Activated T-cell treated with anti-CD3 and anti-CD28 coated beads, Interleukin-2, amount 50 U/mL, for 4 hours (primary cell): ENCODE measurements at regions not wholly inside any gene's neighbourhood (a gene's known extent, or its start where the extent isn't known, plus 50 kb on each side); places are given as distances from the start of the nearest gene placed in this dataset.

ENCODE experiments used
- ATAC-seq, 2 donors: fragments of 200-7000 bp; cut with Tn5 transposase; one replicate each; pipeline ENCODE4 v1.10.0; 2021
- DNase-seq: peaks from one replicate; pipeline ENCODE4 v3.0.0-alpha.2; 2020
- H3K27me3 Mint-ChIP-seq: one replicate; pipeline ENCODE4 v1.8.0; 2021; ENCODE audit warnings: low read depth, mixed read lengths
- H3K36me3 Mint-ChIP-seq: one replicate; pipeline ENCODE4 v1.8.0; 2022; ENCODE audit warnings: mixed read lengths; ENCODE audit not compliant: insufficient read depth
- H3K4me1 Mint-ChIP-seq: one replicate; pipeline ENCODE4 v1.8.0; 2021; ENCODE audit warnings: low read depth, mixed read lengths
- H3K4me3 Mint-ChIP-seq: one replicate; pipeline ENCODE4 v1.8.0; 2021; ENCODE audit warnings: mild to moderate bottlenecking, moderate library complexity, mixed read lengths
- H3K9me3 Mint-ChIP-seq: one replicate; pipeline ENCODE4 v1.8.0; 2021; ENCODE audit warnings: mixed read lengths

DNA sequence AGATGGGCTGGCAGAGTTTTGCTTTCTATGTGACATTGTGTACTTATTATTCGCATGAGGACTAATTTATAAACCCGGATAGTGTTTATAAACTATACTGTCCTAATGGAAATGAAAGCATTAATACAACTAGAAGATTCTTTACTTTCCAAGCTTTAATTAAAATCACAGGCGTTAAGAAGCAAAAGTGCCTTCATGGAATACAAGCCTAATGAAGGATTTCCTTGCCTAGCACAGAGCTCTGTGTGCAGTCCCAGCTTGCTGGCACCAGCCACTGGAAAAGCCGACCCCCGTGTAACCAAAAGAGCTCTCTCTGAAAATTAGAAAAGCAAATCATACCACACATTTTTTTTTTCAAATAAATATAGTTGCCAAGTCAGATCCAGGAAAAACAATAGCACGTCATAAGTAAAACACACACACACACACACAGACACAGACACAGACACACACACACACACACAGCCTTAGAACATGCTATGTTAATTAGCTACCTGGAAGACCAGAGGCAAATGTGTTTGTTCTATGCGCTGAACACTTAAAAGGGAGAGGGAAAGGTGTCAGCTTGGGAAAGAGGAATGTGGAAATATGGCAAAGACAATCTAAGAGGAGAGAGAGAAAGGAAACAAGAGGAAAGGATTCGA is 1084.2 kb downstream of the TUSC7 start:
- Mint-ChIP-seq H3K9me3 (peaks cover 4% of the 10 kb centered on the region), H3K4me3 (no peak overlapping the region), H3K36me3 (no peaks in the 10 kb centered on the region), H3K27me3 (no peaks in the 10 kb centered on the region), H3K4me1 (no peaks in the 10 kb centered on the region)
- no peak for ATAC-seq
- DNase-seq: no peak

DNA sequence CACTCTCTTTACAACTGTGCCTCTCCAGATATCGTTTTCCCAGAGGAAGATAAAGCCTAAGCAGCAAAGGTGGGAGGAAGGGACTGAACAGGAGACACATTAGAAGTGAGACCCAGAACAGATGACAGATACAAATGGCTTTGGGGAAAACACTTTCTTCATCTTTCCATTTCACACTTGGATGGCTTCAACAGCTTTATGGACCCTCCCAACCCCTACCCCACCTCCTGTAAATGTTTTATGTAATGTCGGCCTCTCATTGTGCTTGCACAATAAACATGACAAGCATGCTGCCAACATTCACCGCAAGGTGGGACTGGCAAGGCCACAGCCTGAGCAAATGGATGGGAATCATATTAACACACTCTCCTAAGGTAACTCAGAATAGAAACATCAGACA is 1088.6 kb downstream of the TUSC7 start:
- DNase-seq (no peak), ATAC-seq (no peak)
- Mint-ChIP-seq H3K27me3 (no peaks in the 10 kb centered on the region), H3K9me3 (peaks cover 4% of the 10 kb centered on the region), H3K4me3 (no peak overlapping the region), H3K36me3 (no peaks in the 10 kb centered on the region), H3K4me1 (no peaks in the 10 kb centered on the region)

DNA sequence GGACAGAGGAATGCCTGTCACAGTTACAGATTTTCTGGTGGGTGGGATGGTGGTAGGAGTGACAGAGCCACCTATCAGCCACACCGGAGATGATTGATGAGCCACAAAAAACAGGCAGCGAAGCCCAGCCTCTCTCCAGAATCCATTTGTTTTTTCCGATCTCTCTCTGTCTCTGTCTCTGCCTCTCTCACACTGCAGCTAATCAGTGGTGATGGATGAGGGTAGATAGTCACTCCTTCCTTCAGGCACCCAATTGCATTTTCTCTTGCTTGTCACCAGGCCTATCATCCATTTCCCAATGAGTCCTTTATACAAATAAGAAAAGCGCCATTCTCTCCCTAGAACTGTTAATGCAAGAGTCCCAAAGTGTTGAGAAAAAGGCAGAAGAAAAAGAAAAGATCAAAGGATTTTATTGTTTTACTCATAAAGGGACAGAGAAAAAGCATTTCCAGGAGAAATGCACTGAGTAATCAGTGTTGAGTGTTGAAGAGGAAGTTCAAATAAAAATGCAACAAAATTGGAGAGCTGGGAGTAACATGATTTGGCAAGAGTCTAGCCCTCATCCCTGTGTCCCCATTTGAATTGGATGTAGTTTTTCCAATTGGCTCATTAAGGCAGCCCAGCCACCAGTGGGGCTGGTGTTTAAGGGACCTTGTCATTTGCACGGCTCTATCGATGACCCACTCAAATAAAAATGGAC is 1089.3 kb downstream of the TUSC7 start:
- ATAC-seq (no peak), DNase-seq (no peak)
- H3K36me3 Mint-ChIP-seq: no peaks in the 10 kb centered on the region
- H3K4me3 Mint-ChIP-seq: no peak overlapping the region
- no peaks in the 10 kb centered on the region for H3K27me3 Mint-ChIP-seq
- H3K9me3 Mint-ChIP-seq: peaks cover 6% of the 10 kb centered on the region
- no peaks in the 10 kb centered on the region for H3K4me1 Mint-ChIP-seq

DNA sequence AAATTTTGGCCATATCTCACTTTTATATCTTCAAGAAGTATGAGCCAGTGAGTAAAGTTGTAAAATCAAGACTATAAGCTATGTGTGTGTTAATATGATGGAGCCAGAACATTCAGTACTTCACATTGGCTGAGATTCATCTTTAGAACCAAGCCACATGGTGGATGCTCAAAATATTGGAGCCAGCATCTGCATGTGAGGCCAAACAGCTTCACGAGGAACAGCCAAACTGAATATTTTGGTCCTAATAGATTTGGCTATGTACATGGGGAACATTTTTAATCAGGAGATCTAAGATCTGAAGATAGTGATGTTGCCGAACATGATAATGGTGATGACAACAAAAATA is 1089.8 kb downstream of the TUSC7 start:
- no peaks in the 10 kb centered on the region for H3K36me3 Mint-ChIP-seq
- ATAC-seq (no peak), DNase-seq (no peak)
- no peaks in the 10 kb centered on the region for H3K27me3 Mint-ChIP-seq
- no peaks in the 10 kb centered on the region for H3K4me1 Mint-ChIP-seq
- H3K4me3 Mint-ChIP-seq: no peak overlapping the region
- peaks cover 9% of the 10 kb centered on the region for H3K9me3 Mint-ChIP-seq

DNA sequence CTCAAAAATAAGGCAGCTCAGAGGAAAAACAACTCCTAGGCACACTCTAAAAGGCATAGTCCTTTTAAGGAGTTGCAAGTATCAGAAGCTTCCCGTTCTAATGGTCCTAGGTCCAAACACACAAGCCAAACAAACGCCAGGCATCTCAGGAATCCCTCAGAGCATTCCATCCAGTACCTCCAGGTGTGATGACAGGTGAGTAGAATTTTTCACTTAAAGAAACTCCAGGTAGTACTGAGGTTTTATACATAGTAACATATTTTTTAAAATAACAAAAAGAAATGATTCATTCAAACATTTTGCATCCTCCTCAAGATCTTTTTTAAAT is 1092.3 kb downstream of the TUSC7 start:
- ATAC-seq (no peak), DNase-seq (no peak)
- Mint-ChIP-seq H3K9me3 (peaks cover 9% of the 10 kb centered on the region), H3K27me3 (no peaks in the 10 kb centered on the region), H3K4me1 (no peaks in the 10 kb centered on the region), H3K36me3 (no peaks in the 10 kb centered on the region), H3K4me3 (no peak overlapping the region)

DNA sequence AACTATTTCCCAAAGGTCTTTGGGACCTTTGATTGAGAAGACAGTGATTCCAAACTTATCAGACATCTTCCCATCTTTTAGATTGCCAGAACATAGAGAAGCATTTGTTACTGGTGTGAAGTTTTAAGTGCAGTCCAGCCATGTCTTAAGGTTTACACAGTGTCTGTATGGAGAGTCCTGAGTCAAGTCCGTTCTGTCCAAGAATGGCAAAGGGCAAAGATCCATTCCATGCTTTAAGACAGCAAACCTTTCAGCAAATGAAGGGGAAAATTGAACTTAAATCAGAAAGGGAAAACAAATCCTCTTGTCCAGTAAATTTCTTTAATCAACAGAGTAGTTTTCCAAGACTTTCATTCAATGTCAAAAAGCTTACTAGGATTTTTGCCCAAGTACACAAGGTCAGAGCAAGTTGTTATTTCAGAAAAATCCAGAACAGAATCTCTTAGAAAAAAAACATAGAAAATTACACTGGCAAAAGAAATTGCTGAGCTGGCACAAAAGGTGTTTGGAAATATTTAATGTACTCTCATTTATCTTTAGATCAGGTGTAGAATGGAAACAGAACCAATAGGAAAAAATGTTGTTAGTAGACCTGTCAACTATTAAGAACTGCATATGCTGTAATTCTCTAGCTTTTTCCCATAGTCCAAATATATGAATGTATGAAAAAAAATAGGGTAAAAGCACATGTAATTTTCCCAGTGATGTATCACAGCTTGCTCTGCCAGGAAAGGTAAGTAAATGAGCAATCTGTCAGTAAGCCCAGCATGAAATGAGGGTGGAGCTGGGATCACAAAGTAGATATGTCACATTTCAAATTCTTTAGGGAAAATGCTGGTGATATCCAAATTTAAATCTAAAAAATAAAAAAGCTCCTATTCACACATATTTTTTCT is 1099.9 kb downstream of the TUSC7 start:
- no peak overlapping the region for H3K4me3 Mint-ChIP-seq
- peaks cover 4% of the 10 kb centered on the region for H3K9me3 Mint-ChIP-seq
- H3K4me1 Mint-ChIP-seq: no peaks in the 10 kb centered on the region
- ATAC-seq: no peak
- H3K36me3 Mint-ChIP-seq: no peaks in the 10 kb centered on the region
- no peaks in the 10 kb centered on the region for H3K27me3 Mint-ChIP-seq
- no peak for DNase-seq

DNA sequence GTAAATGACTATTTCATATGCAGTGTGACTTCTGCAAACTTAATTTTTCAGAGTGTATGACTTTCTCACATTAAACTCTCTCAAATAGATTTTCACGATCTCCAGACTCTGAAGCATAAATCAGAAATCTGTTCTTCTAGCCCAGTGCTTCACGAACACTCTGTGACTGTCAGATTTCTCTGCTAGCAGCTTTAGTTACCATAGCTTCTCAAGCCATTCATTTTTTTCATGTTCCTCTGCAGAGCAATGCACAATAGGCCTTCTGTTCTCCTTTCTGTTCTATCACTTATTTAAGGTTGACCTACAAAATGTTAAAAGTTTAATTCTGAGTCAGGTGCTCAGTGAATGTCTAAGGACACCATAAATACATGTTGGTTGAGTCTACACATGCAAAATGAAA is 1102.2 kb downstream of the TUSC7 start:
- H3K27me3 Mint-ChIP-seq: no peaks in the 10 kb centered on the region
- no peaks in the 10 kb centered on the region for H3K36me3 Mint-ChIP-seq
- H3K9me3 Mint-ChIP-seq: peaks cover 4% of the 10 kb centered on the region
- ATAC-seq: no peak
- H3K4me3 Mint-ChIP-seq: no peak overlapping the region
- no peaks in the 10 kb centered on the region for H3K4me1 Mint-ChIP-seq
- DNase-seq: no peak

DNA sequence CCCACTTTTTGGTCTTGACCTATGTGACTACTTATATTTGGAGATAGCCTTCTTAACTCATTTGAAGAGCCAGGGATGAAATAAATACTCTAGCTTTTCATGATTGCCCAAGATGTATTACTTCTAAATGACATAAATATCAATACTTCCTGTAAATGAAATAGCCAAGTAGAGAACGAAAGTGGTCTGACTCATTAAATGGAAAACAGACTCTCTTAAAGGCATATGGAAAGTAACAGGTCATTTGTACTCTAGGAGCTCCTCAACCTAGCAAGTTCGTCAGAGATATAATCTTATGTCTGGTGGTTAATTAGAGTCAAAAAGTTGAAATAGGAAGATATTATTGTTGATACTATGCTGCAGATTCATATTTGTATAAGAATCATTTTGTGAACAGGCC is 1105.4 kb downstream of the TUSC7 start:
- no peak for DNase-seq
- Mint-ChIP-seq H3K27me3 (no peaks in the 10 kb centered on the region), H3K36me3 (no peaks in the 10 kb centered on the region), H3K4me3 (no peak overlapping the region), H3K4me1 (no peaks in the 10 kb centered on the region), H3K9me3 (peaks cover 4% of the 10 kb centered on the region)
- ATAC-seq: no peak

DNA sequence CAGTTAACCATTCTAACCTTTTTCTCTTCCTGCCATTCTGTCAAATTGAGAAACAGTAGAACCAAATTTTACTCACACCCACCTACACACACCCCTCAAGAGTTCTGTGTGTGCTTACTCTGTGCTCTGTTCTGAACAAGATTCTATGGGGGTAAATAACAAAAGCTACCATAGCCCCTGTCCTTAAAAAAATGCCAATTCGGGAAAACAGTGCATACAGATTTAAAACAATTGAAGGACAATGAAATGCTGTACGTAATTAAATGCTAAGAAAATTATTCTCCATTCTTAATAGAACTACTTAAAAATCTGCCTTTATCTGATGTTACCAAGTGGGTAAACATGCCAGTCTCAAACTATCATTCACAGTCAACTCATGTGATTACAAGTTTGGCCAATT is 1107.5 kb downstream of the TUSC7 start:
- no peaks in the 10 kb centered on the region for H3K36me3 Mint-ChIP-seq
- ATAC-seq: no peak
- no peaks in the 10 kb centered on the region for H3K4me1 Mint-ChIP-seq
- no peaks in the 10 kb centered on the region for H3K27me3 Mint-ChIP-seq
- no peak overlapping the region for H3K4me3 Mint-ChIP-seq
- DNase-seq: no peak
- H3K9me3 Mint-ChIP-seq: peaks cover 9% of the 10 kb centered on the region

DNA sequence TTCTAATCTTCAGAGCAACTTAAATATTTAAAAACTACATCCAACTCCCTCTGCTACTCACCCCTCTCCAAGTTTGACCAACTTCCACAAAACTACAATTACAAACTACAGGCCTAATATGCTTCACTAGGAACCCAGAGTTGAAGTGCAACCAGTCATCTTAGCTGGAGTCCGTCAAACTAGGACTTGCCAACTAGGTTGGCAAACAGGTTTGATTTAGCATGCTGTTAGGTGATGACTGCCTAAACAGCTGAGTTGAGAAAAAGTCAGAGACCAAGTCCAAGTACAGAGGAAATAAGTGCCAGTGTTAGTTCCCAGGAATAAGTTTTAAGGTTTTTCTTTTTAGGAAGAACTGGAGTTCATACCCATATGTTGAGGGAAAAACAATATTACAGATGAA is 1109.0 kb downstream of the TUSC7 start:
- no peaks in the 10 kb centered on the region for H3K36me3 Mint-ChIP-seq
- no peaks in the 10 kb centered on the region for H3K4me1 Mint-ChIP-seq
- H3K27me3 Mint-ChIP-seq: no peaks in the 10 kb centered on the region
- DNase-seq: no peak
- no peak overlapping the region for H3K4me3 Mint-ChIP-seq
- ATAC-seq: no peak
- H3K9me3 Mint-ChIP-seq: peaks cover 9% of the 10 kb centered on the region

DNA sequence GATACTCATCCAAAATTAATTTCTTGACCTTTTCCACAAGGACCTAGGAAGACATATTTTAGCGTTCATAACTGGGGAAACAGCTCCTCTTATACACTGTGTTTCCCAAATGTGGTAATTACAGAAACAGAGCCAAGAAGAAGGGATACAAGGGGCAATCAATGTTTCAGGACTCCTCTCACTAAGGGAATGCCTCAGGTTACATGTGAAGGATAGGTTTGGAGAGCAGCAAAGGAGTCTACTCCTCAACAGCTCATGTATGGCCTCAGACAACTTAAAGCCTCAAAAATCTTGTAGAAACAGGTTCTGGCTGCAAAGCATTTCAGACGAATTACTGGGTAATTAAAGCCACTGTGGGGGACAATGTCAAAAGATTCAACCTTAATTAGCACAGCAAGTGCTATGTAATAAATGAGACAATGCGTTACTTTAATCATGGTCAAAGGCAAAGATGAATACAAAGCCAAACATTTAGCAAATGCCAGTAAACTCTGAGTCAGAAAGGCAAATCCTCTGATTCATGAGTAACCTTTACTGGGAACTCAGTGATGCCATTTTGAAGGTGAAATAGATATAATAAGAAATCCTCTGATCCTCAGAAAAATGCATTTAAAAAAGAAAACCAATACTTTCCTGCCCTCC is 1111.2 kb downstream of the TUSC7 start:
- H3K4me3 Mint-ChIP-seq: no peak overlapping the region
- ATAC-seq: no peak
- H3K36me3 Mint-ChIP-seq: no peaks in the 10 kb centered on the region
- H3K9me3 Mint-ChIP-seq: peaks cover 9% of the 10 kb centered on the region
- no peak for DNase-seq
- no peaks in the 10 kb centered on the region for H3K4me1 Mint-ChIP-seq
- H3K27me3 Mint-ChIP-seq: no peaks in the 10 kb centered on the region

DNA sequence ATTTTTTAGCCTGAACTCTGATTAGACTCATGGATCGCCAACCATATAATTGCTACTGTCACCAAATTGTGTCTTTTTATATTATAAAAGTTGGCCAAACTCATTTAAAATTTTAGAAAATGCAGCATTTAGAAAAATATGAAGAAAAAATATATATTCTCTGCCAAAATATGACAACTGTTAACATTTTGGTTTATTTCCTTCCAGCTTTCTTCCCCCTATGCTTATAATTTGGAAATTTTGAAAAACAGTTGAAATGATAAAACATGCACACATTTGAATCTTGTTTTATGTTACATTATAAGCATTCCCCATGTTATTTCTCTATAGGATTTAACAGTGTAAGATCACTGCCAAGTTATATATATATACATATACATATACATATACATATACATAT is 1112.8 kb downstream of the TUSC7 start:
- H3K36me3 Mint-ChIP-seq: no peaks in the 10 kb centered on the region
- no peak overlapping the region for H3K4me3 Mint-ChIP-seq
- no peaks in the 10 kb centered on the region for H3K4me1 Mint-ChIP-seq
- no peaks in the 10 kb centered on the region for H3K27me3 Mint-ChIP-seq
- ATAC-seq (no peak), DNase-seq (no peak)
- peaks cover 12% of the 10 kb centered on the region for H3K9me3 Mint-ChIP-seq

DNA sequence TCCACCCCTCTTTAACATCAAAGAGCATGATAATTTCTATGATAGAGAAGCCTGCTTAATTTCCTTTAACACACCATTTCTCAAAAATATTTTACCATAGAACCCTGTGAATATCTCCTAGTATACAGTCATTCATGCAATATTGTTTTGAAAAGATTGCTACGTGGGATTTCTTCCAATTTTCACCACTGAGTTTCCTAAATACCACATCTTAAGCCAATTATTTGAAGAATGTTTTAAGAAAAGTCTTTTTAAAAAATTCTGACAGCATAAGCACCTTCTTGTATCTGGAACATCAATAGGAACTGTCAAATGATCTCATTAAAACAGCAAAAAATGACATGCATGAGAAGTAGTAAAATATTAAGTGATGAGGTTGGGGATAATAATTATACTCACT is 1126.7 kb downstream of the TUSC7 start:
- no peak overlapping the region for H3K4me3 Mint-ChIP-seq
- DNase-seq: no peak
- H3K27me3 Mint-ChIP-seq: no peaks in the 10 kb centered on the region
- H3K36me3 Mint-ChIP-seq: no peaks in the 10 kb centered on the region
- peaks cover 4% of the 10 kb centered on the region for H3K9me3 Mint-ChIP-seq
- ATAC-seq: no peak
- no peaks in the 10 kb centered on the region for H3K4me1 Mint-ChIP-seq

DNA sequence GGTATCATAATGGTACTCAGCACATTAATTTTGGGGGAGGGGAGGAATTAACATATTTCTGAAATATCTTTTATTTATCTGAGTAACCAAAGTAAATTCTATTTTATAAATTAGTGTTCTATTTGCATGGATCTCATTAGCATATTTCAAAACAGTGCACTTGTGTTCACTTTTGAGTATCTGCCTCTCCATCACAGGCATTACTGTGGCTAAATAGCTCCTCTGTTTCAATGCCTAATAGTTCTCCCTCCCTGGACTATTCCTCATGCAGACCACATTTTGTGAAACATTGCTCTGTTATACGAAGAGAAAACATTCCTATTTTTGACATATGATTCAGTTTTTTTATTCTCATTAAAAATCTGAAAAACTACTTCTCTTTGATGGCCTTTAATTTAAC is 1127.8 kb downstream of the TUSC7 start:
- no peak for ATAC-seq
- H3K27me3 Mint-ChIP-seq: no peaks in the 10 kb centered on the region
- H3K4me1 Mint-ChIP-seq: no peaks in the 10 kb centered on the region
- no peaks in the 10 kb centered on the region for H3K36me3 Mint-ChIP-seq
- DNase-seq: no peak
- peaks cover under 1% of the 10 kb centered on the region for H3K9me3 Mint-ChIP-seq
- no peak overlapping the region for H3K4me3 Mint-ChIP-seq
